Hepatocyte (in vitro differentiated cells): ENCODE measurements at regions not wholly inside any gene's neighbourhood (a gene's known extent, or its start where the extent isn't known, plus 50 kb on each side); places are given as distances from the start of the nearest gene placed in this dataset.

Experiments used
- DNase-seq: peaks from one replicate; pipeline ENCODE4 v3.0.0-alpha.2; 2016; ENCODE audit warnings: low spot score
- H2AFZ ChIP-seq: fragments of 200-600 bp; sonication (generic); 2 replicates; pipeline ENCODE4 v1.6.0; 2016; ENCODE audit warnings: antibody characterized with exemption, mild to moderate bottlenecking
- H3K27ac ChIP-seq: fragments of 200-600 bp; sonication (generic); 2 replicates; pipeline ENCODE4 v1.5.1; 2016; ENCODE audit warnings: mild to moderate bottlenecking
- H3K27me3 ChIP-seq: fragments of 200-600 bp; sonication (generic); 2 replicates; pipeline ENCODE4 v1.6.1; 2016
- H3K36me3 ChIP-seq: fragments of 200-600 bp; sonication (generic); replicated peaks from 2 replicates; pipeline ENCODE4 v1.5.1; 2016; ENCODE audit warnings: low read depth; ENCODE audit not compliant: insufficient read depth
- H3K4me1 ChIP-seq: fragments of 200-600 bp; sonication (generic); 2 replicates; pipeline ENCODE4 v1.5.1; 2016; ENCODE audit warnings: mild to moderate bottlenecking, moderate library complexity; ENCODE audit not compliant: insufficient read depth
- H3K4me2 ChIP-seq: fragments of 200-600 bp; sonication (generic); 2 replicates; pipeline ENCODE4 v1.6.0; 2016
- H3K4me3 ChIP-seq: fragments of 200-600 bp; sonication (generic); 2 replicates; pipeline ENCODE4 v1.5.1; 2016; ENCODE audit warnings: mild to moderate bottlenecking
- H3K79me2 ChIP-seq: fragments of 200-600 bp; sonication (generic); 2 replicates; pipeline ENCODE4 v1.6.0; 2017; ENCODE audit warnings: mild to moderate bottlenecking
- H3K9me2 ChIP-seq: fragments of 200-600 bp; sonication (generic); replicated peaks from 2 replicates; pipeline ENCODE4 v1.6.0; 2017; ENCODE audit warnings: mild to moderate bottlenecking; ENCODE audit not compliant: insufficient read depth
- H3K9me3 ChIP-seq: fragments of 200-600 bp; sonication (generic); 2 replicates; pipeline ENCODE4 v1.5.1; 2016; ENCODE audit warnings: low read depth, mild to moderate bottlenecking
- H4K20me1 ChIP-seq: fragments of 200-600 bp; sonication (generic); 2 replicates; pipeline ENCODE4 v1.6.0; 2016; ENCODE audit warnings: mild to moderate bottlenecking; ENCODE audit not compliant: insufficient read depth, poor library complexity, severe bottlenecking
- CTCF ChIP-seq: fragments of 200-600 bp; sonication (generic); IDR thresholded peaks from 2 replicates; pipeline ENCODE4 v1.5.1; 2016; ENCODE audit warnings: antibody characterized with exemption, mild to moderate bottlenecking; ENCODE audit not compliant: poor library complexity
- EZH2 ChIP-seq: fragments of 200-600 bp; sonication (generic); IDR thresholded peaks from 2 replicates; pipeline ENCODE4 v1.6.1; 2016; ENCODE audit warnings: antibody characterized with exemption, mild to moderate bottlenecking, borderline replicate concordance
- EZH2phosphoT487 ChIP-seq: fragments of 200-600 bp; sonication (generic); IDR thresholded peaks from one replicate; pipeline ENCODE4 v1.6.1; 2018; ENCODE audit warnings: antibody characterized with exemption, mild to moderate bottlenecking, low read depth, moderate library complexity; ENCODE audit not compliant: unreplicated experiment, severe bottlenecking
- WGBS: methylation state at CpG from one replicate; pipeline ENCODE4 v1.1.6; 2016; ENCODE audit warnings: low lambda C conversion rate; ENCODE audit errors: missing lambda C conversion rate; 5-methylcytosine and 5-hydroxymethylcytosine counted together

- Histone ChIP-seq H3K27me3 (no peaks in the 10 kb centered on the region), H3K4me3 (no peak overlapping the region), H2AFZ (no peak overlapping the region), H3K9me3 (no peaks in the 10 kb centered on the region), H4K20me1 (no peaks in the 10 kb centered on the region), H3K4me2 (no peak overlapping the region), H3K4me1 (peaks cover 6% of the 10 kb centered on the region), H3K9me2 (no peaks in the 10 kb centered on the region), H3K27ac (no peak overlapping the region), H3K36me3 (no peaks in the 10 kb centered on the region), H3K79me2 (no peaks in the 10 kb centered on the region)
- TF ChIP-seq CTCF (no peak), EZH2phosphoT487 (no peak), EZH2 (no peak)
- 75% methylated on average over 1 of the region's 1 CpG for WGBS
- no peak for DNase-seq
These were observed 346.6 kb upstream of the RUNX1 start for GRCh38 chr21:35395728-35396127.

GRCh38 chr21:35394634-35395369 is 345.7 kb upstream of the RUNX1 start:
- no peaks in the 10 kb centered on the region for H4K20me1 ChIP-seq
- 90% methylated on average over 7 of the region's 7 CpGs for WGBS

GRCh38 chr21:35394049-35394448 is 344.9 kb upstream of the RUNX1 start:
- H3K4me2 ChIP-seq, result no peak overlapping the region
- no peaks in the 10 kb centered on the region for H3K27me3 ChIP-seq
- H4K20me1 ChIP-seq, result no peaks in the 10 kb centered on the region
- no peak overlapping the region for H3K27ac ChIP-seq
- no peak overlapping the region for H3K4me3 ChIP-seq
- peaks cover 6% of the 10 kb centered on the region for H3K4me1 ChIP-seq
- H3K36me3 ChIP-seq, result no peaks in the 10 kb centered on the region
- no peaks in the 10 kb centered on the region for H3K79me2 ChIP-seq
- 95% methylated on average over 1 of the region's 1 CpG for WGBS
- no peak for DNase-seq
- H3K9me3 ChIP-seq, result no peaks in the 10 kb centered on the region
- no peaks in the 10 kb centered on the region for H3K9me2 ChIP-seq
- TF ChIP-seq EZH2phosphoT487 (no peak), CTCF (no peak), EZH2 (no peak)
- H2AFZ ChIP-seq, result no peak overlapping the region

More at GRCh38 chr21:35394634-35395369, 345.7 kb upstream of the RUNX1 start:
- Histone ChIP-seq H3K4me1 (peaks cover 6% of the 10 kb centered on the region), H3K4me3 (no peak overlapping the region), H3K9me3 (no peaks in the 10 kb centered on the region), H3K27ac (no peak overlapping the region), H3K9me2 (no peaks in the 10 kb centered on the region), H3K36me3 (no peaks in the 10 kb centered on the region), H3K79me2 (no peaks in the 10 kb centered on the region), H2AFZ (no peak overlapping the region), H3K4me2 (no peak overlapping the region), H3K27me3 (no peaks in the 10 kb centered on the region)
- no peak for TF ChIP-seq EZH2
- TF ChIP-seq CTCF, result no peak
- TF ChIP-seq EZH2phosphoT487, result no peak
- no peak for DNase-seq
